Neural progenitor cell (in vitro differentiated cells): ENCODE measurements at regions not wholly inside any gene's neighbourhood (a gene's known extent, or its start where the extent isn't known, plus 50 kb on each side); places are given as distances from the start of the nearest gene placed in this dataset.

Experiments used
- EZH2 ChIP-seq: fragments of 200-600 bp; sonication (generic); IDR thresholded peaks from 2 replicates; pipeline ENCODE4 v1.6.1; 2017; ENCODE audit warnings: antibody characterized with exemption, mild to moderate bottlenecking, moderate library complexity
- TF ChIP-seq, protein P1 (sequence below): fragments of 200-600 bp; sonication (generic); IDR thresholded peaks from 2 replicates; pipeline ENCODE4 v1.5.1; 2017; ENCODE audit warnings: antibody characterized with exemption, mild to moderate bottlenecking

DNA sequence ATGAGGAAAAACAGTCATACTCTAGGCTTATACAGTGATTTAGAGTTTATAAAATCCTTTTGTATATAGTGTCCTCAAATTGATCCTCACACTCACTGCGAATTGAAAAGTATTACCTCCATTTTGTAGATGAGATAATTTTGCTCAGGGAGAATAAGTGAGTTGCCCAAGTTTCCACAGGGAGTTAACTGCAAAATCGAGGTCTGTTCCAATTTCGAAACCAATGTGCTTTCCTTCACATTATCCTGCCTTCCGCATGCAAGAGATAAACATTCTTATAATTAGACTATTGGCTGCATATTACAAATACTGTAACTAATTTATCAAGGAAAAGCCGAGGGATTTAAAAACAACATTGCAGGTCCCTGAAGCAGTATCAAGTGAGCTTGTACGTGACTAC lies 667.0 kb downstream of the SQOR start:
- TF ChIP-seq, protein P1, sequence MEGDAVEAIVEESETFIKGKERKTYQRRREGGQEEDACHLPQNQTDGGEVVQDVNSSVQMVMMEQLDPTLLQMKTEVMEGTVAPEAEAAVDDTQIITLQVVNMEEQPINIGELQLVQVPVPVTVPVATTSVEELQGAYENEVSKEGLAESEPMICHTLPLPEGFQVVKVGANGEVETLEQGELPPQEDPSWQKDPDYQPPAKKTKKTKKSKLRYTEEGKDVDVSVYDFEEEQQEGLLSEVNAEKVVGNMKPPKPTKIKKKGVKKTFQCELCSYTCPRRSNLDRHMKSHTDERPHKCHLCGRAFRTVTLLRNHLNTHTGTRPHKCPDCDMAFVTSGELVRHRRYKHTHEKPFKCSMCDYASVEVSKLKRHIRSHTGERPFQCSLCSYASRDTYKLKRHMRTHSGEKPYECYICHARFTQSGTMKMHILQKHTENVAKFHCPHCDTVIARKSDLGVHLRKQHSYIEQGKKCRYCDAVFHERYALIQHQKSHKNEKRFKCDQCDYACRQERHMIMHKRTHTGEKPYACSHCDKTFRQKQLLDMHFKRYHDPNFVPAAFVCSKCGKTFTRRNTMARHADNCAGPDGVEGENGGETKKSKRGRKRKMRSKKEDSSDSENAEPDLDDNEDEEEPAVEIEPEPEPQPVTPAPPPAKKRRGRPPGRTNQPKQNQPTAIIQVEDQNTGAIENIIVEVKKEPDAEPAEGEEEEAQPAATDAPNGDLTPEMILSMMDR: no peak
- TF ChIP-seq EZH2: no peak
